Dermis blood vessel endothelial cell (primary cell): ENCODE measurements at regions not wholly inside any gene's neighbourhood (a gene's known extent, or its start where the extent isn't known, plus 50 kb on each side); places are given as distances from the start of the nearest gene placed in this dataset.
"Not testable (repeated sequence)": the region's sequence is repeated elsewhere in the genome, so short reads cannot be mapped to it uniquely, and the experiment has no call there.

Experiments
- DNase-seq: peaks from one replicate; pipeline ENCODE4 v3.0.0; 2010

DNA sequence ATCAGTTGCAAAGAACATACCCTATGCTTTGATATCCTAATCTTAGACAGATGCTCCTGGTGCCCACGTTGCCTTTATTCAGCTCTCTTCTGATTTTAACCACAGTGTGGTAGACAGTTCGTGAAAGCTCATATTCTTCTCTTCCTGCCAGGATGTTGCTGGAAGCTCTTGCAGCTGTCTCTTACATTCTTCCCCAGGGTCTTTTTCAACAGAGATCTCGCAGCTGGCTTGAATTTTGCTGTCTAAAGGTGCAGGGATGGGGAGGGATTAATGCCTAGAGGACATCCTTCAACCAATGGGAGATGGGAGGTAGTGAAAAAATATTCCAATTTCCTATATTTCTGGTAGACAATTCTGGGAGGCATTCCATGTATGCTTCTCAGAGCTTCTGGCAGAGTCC, 150.0 kb upstream of the APP start:
- no peak for DNase-seq

- DNase-seq, result no peak
Measured at GRCh38 chr21:26307640-26308039, 137.1 kb upstream of the APP start.

DNA sequence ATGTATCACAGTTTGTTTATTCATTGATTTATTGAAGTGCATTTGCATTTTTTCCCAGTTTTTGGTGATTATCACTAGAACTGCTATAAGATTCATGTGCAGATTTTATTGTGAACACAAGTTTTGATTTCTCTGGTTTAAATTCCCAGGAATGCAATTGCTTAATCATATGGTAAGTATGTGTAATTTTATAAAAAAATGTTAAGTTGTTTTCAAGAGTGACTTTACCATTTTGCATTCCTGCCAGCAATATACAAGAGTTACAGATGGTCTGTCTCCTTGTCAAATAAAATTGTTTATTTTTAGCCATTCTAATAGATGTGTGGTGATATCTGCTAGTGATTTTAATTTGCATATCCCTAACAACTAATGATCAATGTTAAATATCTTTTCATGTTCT, 127.3 kb upstream of the APP start:
- no peak for DNase-seq

GRCh38 chr21:26293141-26293946, 122.8 kb upstream of the APP start:
- no peak for DNase-seq

DNA sequence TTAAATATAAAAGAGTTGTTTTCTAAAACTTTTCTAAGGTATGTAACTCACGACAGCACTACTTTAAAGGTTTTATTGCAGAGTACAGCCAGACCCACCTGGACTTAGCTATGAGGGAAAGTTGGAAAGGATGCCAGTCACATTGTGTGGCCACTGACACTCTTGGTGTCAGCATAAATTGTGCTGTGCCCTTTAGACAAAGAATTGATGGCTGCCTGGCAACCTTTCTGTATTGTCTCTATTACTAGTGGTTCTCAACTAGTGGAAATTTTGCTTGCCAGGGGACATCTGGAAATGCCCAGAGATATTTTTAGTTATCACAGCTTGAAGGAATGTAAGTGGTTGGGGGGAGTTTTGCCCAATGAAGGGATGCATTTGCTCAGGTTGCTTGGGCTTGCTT, 117.5 kb upstream of the APP start:
- DNase-seq, result no peak

DNA sequence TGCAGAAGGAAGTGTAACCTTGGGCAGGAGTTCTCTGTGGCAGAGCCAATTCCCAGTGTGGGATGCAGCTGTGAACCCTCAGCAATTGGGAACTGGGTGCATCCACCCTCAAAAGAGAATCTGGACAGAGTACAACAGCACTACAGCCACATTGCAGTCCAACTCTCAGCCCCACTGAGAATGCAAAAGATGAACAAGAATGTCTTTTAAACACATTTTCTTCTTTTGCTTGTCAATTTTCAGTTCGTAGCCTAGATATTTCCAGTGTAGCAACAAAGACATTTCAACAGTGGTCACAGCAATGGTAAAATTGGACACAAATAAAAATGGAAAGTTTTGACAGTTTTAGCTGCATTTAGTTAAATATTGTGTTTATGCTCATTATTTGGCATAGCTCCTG, 114.0 kb upstream of the APP start:
- DNase-seq, result no peak

DNA sequence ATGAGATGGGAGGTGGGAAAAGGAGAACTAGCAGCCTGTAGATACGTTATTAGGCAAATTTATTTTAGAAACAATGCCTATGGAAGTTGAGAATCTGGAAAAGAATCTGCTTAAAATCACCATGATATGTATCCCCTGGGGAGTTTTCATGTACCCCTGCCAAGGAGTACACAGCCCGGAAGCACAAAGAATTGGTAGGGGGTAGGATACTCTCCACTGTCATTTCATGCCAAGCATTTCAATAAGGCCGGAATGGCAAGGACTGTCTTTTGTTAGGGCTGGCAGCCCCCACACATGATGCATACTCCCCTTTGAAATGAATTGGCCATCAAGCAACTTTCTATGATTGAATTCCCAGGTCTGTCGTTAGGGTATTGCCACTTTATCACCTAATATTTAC, 111.5 kb upstream of the APP start:
- no peak for DNase-seq

- no peak for DNase-seq
Measured at GRCh38 chr21:26281506-26281905, 110.9 kb upstream of the APP start.

GRCh38 chr21:26280775-26281174, 110.2 kb upstream of the APP start:
- DNase-seq, result no peak

DNA sequence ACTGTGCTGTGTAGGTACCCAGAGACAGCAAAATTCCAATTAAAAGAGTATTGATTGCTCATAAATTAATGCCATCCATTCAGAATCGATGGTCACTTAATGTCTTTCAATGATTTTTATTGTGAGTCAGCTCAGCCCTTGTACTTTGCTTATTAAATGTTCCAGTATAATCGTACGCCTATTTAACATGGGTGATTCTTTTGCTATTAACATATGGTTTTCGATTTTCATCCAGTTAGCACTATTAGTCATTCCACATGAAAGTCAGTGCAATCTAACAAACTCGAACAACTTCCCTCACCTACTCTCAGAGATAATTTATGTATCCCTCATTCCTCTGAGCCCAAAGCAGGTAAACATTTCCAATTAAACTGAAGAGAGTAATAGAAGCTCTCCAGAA, 109.6 kb upstream of the APP start:
- no peak for DNase-seq

DNA sequence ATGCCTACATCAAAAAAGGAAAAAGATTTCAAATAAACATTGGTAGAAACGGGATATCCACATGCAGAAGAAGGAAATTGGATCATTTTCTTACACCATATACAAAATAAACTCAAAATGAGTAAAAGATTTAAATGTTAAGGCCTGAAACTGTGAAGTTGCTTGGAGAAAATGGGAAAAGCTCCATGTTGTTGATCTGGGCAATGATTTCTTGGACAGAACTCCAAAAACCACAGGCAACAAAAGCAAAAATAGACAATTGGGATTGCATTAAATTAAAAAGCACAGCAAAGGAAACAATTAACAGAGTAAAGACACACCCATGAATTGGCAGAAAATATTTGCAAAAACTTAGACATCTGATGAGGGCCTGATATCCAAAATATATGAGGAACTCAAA, 105.2 kb upstream of the APP start:
- DNase-seq, result no peak

- no peak for DNase-seq
Measured at GRCh38 chr21:26273686-26274313, 103.2 kb upstream of the APP start.

DNA sequence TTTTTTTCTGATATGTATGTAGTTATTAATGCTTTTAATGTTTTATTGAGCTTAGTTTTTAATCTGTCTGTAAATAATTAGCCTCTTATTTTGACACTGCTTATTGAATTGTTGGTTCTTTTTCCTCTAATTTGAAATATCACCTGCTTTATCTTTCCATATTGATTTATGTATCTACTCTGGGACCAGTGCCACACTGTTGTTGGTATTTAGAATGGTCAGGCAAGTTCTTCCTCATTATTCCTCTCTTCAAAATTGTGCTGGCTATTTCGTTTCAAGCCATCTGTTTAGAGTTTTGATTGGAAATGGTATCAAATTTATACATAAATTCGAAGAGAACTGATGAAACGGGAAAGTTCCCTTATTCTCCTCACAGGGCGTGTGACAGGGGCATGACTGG, 96.8 kb upstream of the APP start:
- DNase-seq, result no peak

GRCh38 chr21:26246073-26246472, 75.5 kb upstream of the APP start:
- DNase-seq, result no peak

GRCh38 chr21:26245428-26245827, 74.9 kb upstream of the APP start:
- no peak for DNase-seq

DNA sequence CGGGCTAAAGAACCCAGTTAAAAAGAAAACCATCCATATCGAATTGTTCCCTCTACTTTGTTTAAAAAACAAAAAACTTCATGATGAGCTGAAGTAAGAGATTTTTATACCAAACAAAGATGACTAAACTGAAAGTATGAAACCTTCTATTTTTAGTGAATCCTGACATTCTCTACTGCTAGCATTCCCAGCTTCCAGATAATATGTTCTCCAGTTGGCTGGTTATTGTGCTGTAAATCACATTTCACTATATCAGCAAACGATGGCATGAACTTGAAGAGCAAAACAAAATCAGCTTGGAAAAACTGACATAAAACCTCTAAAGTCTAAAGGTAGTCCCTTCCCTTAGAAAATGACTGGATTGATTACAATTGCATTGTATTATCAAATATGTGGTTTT, 68.1 kb upstream of the APP start:
- DNase-seq, result no peak

DNA sequence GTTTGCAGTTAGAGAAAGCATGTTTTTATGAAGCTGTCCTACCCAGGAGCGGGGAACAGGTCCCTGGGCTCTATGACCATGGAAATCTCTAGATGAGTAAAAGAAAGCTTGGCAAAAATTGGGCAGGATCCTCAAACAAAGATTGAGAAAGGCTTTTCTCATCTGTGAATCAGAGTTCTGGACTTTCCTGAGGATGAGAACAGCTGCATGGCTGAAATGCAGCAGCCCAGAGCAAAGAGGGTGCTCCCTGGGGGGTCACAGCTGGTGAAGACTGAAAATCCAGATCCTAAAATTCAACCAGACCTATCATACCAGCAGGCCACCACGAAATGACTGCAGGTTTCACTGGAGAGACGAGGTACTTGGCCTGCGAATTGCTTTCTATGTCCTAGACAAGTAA, 65.7 kb upstream of the APP start:
- no peak for DNase-seq

DNA sequence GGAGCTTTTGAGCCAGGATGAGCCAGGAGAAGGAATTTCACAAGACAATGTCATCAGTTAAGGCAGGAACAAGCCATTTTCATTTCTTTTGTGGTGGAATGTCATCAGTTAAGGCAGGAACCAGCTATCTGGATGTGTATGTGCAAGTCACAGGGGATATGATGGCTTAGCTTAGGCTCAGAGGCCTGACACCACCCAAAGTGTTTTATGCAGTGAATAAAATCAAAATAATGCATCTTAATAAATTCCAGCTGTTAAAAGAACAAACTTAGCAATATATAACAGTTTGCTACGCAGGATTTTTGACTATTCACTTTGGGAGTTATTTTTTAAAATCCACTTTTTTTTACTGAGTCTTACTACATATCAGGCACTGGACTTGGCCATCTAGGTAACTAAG, 62.7 kb upstream of the APP start:
- not testable (repeated sequence) for DNase-seq

DNA sequence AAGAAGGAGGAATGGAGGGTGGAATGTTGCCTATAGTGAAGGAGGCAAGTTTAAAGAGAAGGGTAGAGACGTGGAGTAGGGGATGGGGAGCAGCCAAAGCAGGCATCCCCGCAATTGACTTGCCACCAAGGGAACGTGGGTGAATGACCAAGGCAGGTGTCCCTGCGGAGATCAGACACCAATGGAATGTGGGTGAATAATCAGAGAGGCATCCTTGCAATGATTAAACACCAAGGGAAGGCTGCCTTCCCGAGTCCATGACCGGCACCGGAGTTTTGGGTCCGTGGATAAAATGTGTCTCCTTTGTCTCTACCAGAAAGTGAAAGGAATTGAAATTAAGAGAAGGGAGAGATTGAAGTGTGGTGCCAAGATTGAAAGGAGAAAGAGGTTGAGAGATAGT, 61.9 kb upstream of the APP start:
- not testable (repeated sequence) for DNase-seq

DNA sequence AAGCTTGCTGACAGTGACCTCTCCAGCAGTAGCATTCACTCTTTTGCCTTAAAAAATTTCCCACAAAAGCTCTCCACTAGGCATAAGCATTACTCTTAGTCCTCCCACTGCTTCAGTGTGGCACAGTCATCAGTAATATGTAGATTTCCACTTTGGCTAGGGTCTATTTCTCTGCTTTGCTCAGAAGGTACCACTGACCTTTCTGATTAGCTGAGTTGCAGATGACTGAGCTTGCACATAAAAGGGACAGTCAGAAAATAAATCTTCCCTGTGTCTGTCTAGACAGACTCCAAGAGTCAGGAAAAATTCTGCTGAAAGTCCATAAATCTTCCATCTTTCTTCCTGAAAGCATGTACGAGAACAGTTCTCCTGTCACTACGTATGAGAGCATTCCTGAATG, 56.6 kb upstream of the APP start:
- DNase-seq, result no peak

DNA sequence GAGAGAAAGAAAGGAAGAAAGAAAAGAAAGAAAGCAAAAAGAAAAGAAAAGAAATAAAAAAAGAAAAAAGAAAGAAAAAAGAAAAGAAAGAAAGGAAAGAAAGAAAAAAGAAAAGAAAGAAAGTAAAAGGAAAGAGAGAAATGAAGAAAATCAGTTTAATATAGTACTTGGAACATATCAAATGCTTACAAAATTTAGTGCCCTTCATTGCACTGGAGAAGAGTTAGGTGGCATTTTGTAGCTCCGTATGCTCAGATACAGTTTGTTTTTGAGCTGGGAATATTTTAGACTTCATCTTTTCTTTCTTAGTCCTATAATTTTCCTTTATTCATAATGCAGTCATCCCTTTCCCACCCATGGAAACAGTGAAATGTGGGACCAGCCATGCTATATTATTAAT, 56.2 kb upstream of the APP start:
- no peak for DNase-seq

GRCh38 chr21:26225046-26225445, 54.5 kb upstream of the APP start:
- no peak for DNase-seq

DNA sequence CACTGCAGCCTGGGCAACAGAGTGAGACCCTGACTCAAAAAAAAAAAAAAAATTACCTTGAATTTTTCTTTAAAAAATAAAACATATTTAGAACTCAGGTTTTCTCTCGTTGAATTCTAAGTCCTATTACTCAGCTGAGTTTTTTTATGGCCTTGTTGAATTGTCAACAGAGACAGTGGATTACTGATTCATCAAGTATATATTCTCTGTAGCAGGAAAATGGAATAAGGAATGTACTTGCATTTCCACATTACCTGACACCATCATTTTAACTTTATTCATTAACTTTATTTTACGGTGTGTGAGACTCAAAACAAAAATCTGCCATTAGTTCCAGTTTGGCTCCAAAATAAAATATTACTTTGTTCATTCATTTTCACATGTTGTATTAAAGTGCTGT, 53.8 kb upstream of the APP start:
- no peak for DNase-seq
